HCT116 (cell line): ENCODE measurements at regions not wholly inside any gene's neighbourhood (a gene's known extent, or its start where the extent isn't known, plus 50 kb on each side); places are given as distances from the start of the nearest gene placed in this dataset.

ENCODE experiments used
- ATAC-seq: fragments of 200-7000 bp; cut with Tn5 transposase; 2 replicates; pipeline ENCODE4 v1.9.1; 2020; ENCODE audit warnings: mild to moderate bottlenecking, moderate library complexity
- BruUV-seq: library from RNA; stranded (reverse); fragments of 400-500 nt; replicated peaks from 2 replicates; lab custom pipeline; 2021; lab: Mats Ljungman, UMichigan
- CTCF ChIA-PET: fragments of 300-600 bp; sonication (Branson Sonifier 250); formaldehyde crosslinking; loops from one replicate; lab custom pipeline; 2021; ENCODE audit warnings: antibody characterized with exemption; lab: Charles Lee
- POLR2A ChIA-PET: fragments of 300-600, 350-600 bp; sonication (Branson Sonifier 250); formaldehyde crosslinking; loops from one replicate; lab custom pipeline; 2021; ENCODE audit warnings: antibody characterized with exemption; lab: Charles Lee
- RAD21 ChIA-PET, 2 experiments: fragments of 300-600 bp; sonication (Branson Sonifier 250); formaldehyde crosslinking; loops; one replicate each; lab custom pipeline; 2023; ENCODE audit warnings: low total read pairs in 2 of 2; ENCODE audit not compliant: uncharacterized antibody in 2 of 2, unreplicated experiment in 2 of 2, low non-redundant PET in 1 of 2; lab: Charles Lee
- DNase-seq: peaks from one replicate; pipeline ENCODE4 v3.0.0-alpha.2; 2010; ENCODE audit warnings: low read depth, low spot score
- H2AFZ ChIP-seq: fragments of 200-600 bp; shearing (Covaris generic), sonication (generic); 2 replicates; pipeline ENCODE4 v1.6.1; 2017; ENCODE audit warnings: low read depth, mixed run types, mixed read lengths, antibody characterized with exemption, low read length; ENCODE audit not compliant: poor library complexity, severe bottlenecking
- H3K27ac ChIP-seq: 2 replicates; pipeline ENCODE4 v1.5.1; 2012; ENCODE audit warnings: low read depth, low read length
- H3K27me3 ChIP-seq: fragments of 200-600 bp; sonication (generic); 2 replicates; pipeline ENCODE4 v1.6.1; 2016; ENCODE audit warnings: mixed run types, low read length, mixed read lengths; ENCODE audit not compliant: insufficient read depth
- H3K36me3 ChIP-seq, 2 experiments: fragments of 200-500 bp in 1 of 2; fragments of 200-600 bp in 1 of 2; sonication (Bioruptor generic) in 1 of 2; sonication (generic) in 1 of 2; 2 replicates each; pipeline versions ENCODE4 v1.5.1 to v1.6.1; 2014 to 2016; ENCODE audit warnings: low read length in 2 of 2, inconsistent platforms in 1 of 2, mixed read lengths in 1 of 2, mixed run types in 1 of 2; ENCODE audit not compliant: insufficient read depth in 2 of 2, control insufficient read depth in 1 of 2
- H3K4me1 ChIP-seq, 2 experiments: fragments of 200-600 bp in 1 of 2; sonication (generic) in 1 of 2; 2 replicates each; pipeline versions ENCODE4 v1.5.1 to v1.6.1; 2012 to 2017; ENCODE audit warnings: low read length in 2 of 2, inconsistent platforms in 1 of 2, mild to moderate bottlenecking in 1 of 2, mixed read lengths in 1 of 2, mixed run types in 1 of 2, moderate library complexity in 1 of 2; ENCODE audit not compliant: insufficient read depth in 2 of 2, control insufficient read depth in 1 of 2
- H3K4me2 ChIP-seq: fragments of 200-600 bp; sonication (generic); 2 replicates; pipeline ENCODE4 v1.6.1; 2017; ENCODE audit warnings: mixed run types, low read length, mixed read lengths
- H3K4me3 ChIP-seq, 2 experiments: fragments of 200-600 bp in 1 of 2; sonication (generic) in 1 of 2; replicated peaks in 1 of 2; 2 replicates each; pipeline ENCODE4 v1.5.1; 2011 to 2016; ENCODE audit warnings: low read length in 2 of 2, control low read depth in 1 of 2, low read depth in 1 of 2, mild to moderate bottlenecking in 1 of 2, mixed read lengths in 1 of 2, mixed run types in 1 of 2
- H3K79me2 ChIP-seq: fragments of 200-600 bp; sonication (generic); 2 replicates; pipeline ENCODE4 v1.6.1; 2017; ENCODE audit warnings: mild to moderate bottlenecking, mixed run types, low read length, moderate library complexity, mixed read lengths; ENCODE audit not compliant: insufficient read depth
- H3K9ac ChIP-seq: fragments of 200-600 bp; sonication (generic); 2 replicates; pipeline ENCODE4 v1.6.1; 2016; ENCODE audit warnings: low read length, mixed read lengths
- H3K9me2 ChIP-seq: fragments of 200-600 bp; sonication (generic), shearing (Covaris generic); 2 replicates; pipeline ENCODE4 v1.6.1; 2017; ENCODE audit warnings: mixed run types, mild to moderate bottlenecking, moderate library complexity; ENCODE audit not compliant: insufficient read depth
- H3K9me3 ChIP-seq, 2 experiments: fragments of 200-500 bp in 1 of 2; fragments of 200-600 bp in 1 of 2; sonication (Bioruptor generic) in 1 of 2; sonication (generic) in 1 of 2; 2 replicates each; pipeline ENCODE4 v1.6.1; 2014 to 2017; ENCODE audit warnings: low read length in 2 of 2, mixed read lengths in 2 of 2, inconsistent platforms in 1 of 2, low read depth in 1 of 2, mild to moderate bottlenecking in 1 of 2, mixed run types in 1 of 2, moderate library complexity in 1 of 2; ENCODE audit not compliant: control insufficient read depth in 1 of 2, insufficient read depth in 1 of 2
- H4K20me1 ChIP-seq: fragments of 200-600 bp; sonication (generic), shearing (Covaris generic); 2 replicates; pipeline ENCODE4 v1.6.1; 2017; ENCODE audit warnings: mixed run types, mild to moderate bottlenecking, moderate library complexity; ENCODE audit not compliant: insufficient read depth
- CEBPB ChIP-seq: IDR thresholded peaks from 2 replicates; pipeline ENCODE4 v1.6.1; 2012; ENCODE audit warnings: low read depth
- EGR1 ChIP-seq: IDR thresholded peaks from 2 replicates; pipeline ENCODE4 v1.6.1; 2012; ENCODE audit warnings: low read depth
- JUND ChIP-seq: IDR thresholded peaks from 2 replicates; pipeline ENCODE4 v1.6.1; 2012
- RAD21 ChIP-seq: IDR thresholded peaks from 2 replicates; pipeline ENCODE4 v1.6.1; 2012; ENCODE audit warnings: low read depth, mild to moderate bottlenecking
- SP1 ChIP-seq: IDR thresholded peaks from 2 replicates; pipeline ENCODE4 v1.6.1; 2012; ENCODE audit warnings: low read depth
- ZBTB33 ChIP-seq: IDR thresholded peaks from 2 replicates; pipeline ENCODE4 v1.6.1; 2011; ENCODE audit warnings: mild to moderate bottlenecking, low read length, moderate library complexity; ENCODE audit not compliant: insufficient replicate concordance; ENCODE audit errors: extremely low read depth
- ZFX ChIP-seq: fragments of 450-650 bp; IDR thresholded peaks from 2 replicates; pipeline ENCODE4 v1.6.1; 2017
- ZNF274 ChIP-seq: fragments of 200-500 bp; sonication (Bioruptor generic); IDR thresholded peaks from 2 replicates; pipeline ENCODE4 v1.6.1; 2014; ENCODE audit warnings: mild to moderate bottlenecking, low read depth, low read length, inconsistent platforms
- intact Hi-C: fragments of 100-400 bp; cut with micrococcal nuclease; formaldehyde crosslinking; loops from 2 replicates; pipeline ENCODE4 v1.10.0; 2022
- TF ChIP-seq, protein P1 (sequence below), 3 experiments: fragments of 200-600 bp in 1 of 3; sonication (generic) in 1 of 3; IDR thresholded peaks in 2 of 3; conservative IDR thresholded peaks in 1 of 3; 2 replicates each; pipeline ENCODE4 v1.5.1; 2012 to 2017; ENCODE audit warnings: low read depth in 2 of 3, low read length in 2 of 3, antibody characterized with exemption in 1 of 3, borderline replicate concordance in 1 of 3, control low read depth in 1 of 3, mild to moderate bottlenecking in 1 of 3, mixed read lengths in 1 of 3, mixed run types in 1 of 3, moderate library complexity in 1 of 3; ENCODE audit not compliant: insufficient read depth in 1 of 3

GRCh38 chr12:84637926-84638325 is 274.7 kb downstream of the SLC6A15 start:
- Histone ChIP-seq H3K9me2 (no peaks in the 10 kb centered on the region), H3K27me3 (no peaks in the 10 kb centered on the region), H4K20me1 (no peaks in the 10 kb centered on the region), H3K4me1 (no peaks in the 10 kb centered on the region), H3K36me3 (no peaks in the 10 kb centered on the region), H3K4me2 (no peak overlapping the region), H3K9ac (no peak overlapping the region), H3K9me3 (no peaks in the 10 kb centered on the region), H2AFZ (peak overlapping the region; percentile 28), H3K4me3 (no peak overlapping the region), H3K27ac (no peak overlapping the region), H3K79me2 (no peaks in the 10 kb centered on the region)
- intact Hi-C loops: no loop called here
- no peak for DNase-seq
- CTCF ChIA-PET: interaction anchor here (0.7 to 2.1 kb wide), 3 partner anchors 9 to 205 kb away, joined by 3 to 6 read pairs (median 3); no protein-coding TSS in a partner anchor
- RAD21 ChIA-PET: no interaction called here
- BruUV-seq: no TSS peak
- ATAC-seq: no peak
- POLR2A ChIA-PET: no interaction called here
- TF ChIP-seq ZNF274 (no peak), EGR1 (no peak), ZFX (no peak), CEBPB (no peak), SP1 (no peak)
- TF ChIP-seq, protein P1, sequence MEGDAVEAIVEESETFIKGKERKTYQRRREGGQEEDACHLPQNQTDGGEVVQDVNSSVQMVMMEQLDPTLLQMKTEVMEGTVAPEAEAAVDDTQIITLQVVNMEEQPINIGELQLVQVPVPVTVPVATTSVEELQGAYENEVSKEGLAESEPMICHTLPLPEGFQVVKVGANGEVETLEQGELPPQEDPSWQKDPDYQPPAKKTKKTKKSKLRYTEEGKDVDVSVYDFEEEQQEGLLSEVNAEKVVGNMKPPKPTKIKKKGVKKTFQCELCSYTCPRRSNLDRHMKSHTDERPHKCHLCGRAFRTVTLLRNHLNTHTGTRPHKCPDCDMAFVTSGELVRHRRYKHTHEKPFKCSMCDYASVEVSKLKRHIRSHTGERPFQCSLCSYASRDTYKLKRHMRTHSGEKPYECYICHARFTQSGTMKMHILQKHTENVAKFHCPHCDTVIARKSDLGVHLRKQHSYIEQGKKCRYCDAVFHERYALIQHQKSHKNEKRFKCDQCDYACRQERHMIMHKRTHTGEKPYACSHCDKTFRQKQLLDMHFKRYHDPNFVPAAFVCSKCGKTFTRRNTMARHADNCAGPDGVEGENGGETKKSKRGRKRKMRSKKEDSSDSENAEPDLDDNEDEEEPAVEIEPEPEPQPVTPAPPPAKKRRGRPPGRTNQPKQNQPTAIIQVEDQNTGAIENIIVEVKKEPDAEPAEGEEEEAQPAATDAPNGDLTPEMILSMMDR (IDR thresholded peaks at IDR 0.05 in 2 of 3, conservative IDR thresholded peaks at IDR 0.05 in 1 of 3; ENCODE audit: borderline replicate concordance in 1 of 3, insufficient read depth in 1 of 3, low read depth in 2 of 3, low read length in 2 of 3): no peak
- TF ChIP-seq, all 23 proteins: peak for 0

DNA sequence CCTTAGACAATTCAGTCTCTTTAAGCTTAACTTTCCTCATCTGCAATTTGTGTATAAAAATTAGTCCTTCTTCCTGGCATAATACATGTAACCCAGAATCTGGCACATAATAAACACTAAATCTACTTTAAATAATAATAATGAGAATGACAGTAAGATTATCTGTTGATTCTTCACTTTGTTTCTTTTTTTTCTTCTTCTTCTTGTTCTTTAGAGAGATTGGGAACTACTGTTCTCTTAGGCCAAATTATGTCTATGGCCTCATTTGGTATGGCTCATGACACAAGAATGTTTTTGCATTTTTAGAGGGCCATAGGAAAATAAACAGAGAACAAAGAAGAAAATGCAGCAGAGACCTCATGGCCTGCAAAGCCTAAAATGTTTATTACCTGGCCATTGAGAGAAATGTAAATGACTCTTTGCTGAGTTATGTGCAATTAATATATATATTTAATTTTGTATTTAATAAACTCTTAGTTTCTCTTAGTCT is 275.8 kb downstream of the SLC6A15 start:
- no peak overlapping the region for H3K4me2 ChIP-seq
- DNase-seq (no peak), ATAC-seq (no peak)
- H3K27me3 ChIP-seq: no peaks in the 10 kb centered on the region
- ChIA-PET RAD21 (no interaction called here), CTCF (no interaction called here), POLR2A (no interaction called here)
- no peaks in the 10 kb centered on the region for H3K79me2 ChIP-seq
- no peaks in the 10 kb centered on the region for H3K9me2 ChIP-seq
- H3K27ac ChIP-seq: no peak overlapping the region
- BruUV-seq: no TSS peak
- no peaks in the 10 kb centered on the region for H3K9me3 ChIP-seq
- H3K4me1 ChIP-seq: no peaks in the 10 kb centered on the region
- no peak overlapping the region for H3K4me3 ChIP-seq
- intact Hi-C loops: no loop called here
- no peaks in the 10 kb centered on the region for H4K20me1 ChIP-seq
- H3K36me3 ChIP-seq: no peaks in the 10 kb centered on the region
- H3K9ac ChIP-seq: no peak overlapping the region
- no peak for TF ChIP-seq ZBTB33
- TF ChIP-seq RAD21: no peak
- no peak for TF ChIP-seq JUND
- TF ChIP-seq ZFX: no peak
- no peak overlapping the region for H2AFZ ChIP-seq
